Esophagus mucosa (tissue), 1 donor: ENCODE measurements at regions not wholly inside any gene's neighbourhood (a gene's known extent, or its start where the extent isn't known, plus 50 kb on each side); places are given as distances from the start of the nearest gene placed in this dataset.
A peak's percentile ranks its signal among the peaks of the same experiment; 100 is the strongest.

ENCODE experiments used
- ATAC-seq: fragments of 200-7000 bp; cut with Tn5 transposase; one replicate; pipeline ENCODE4 v1.9.1; 2020
- donor health status: DM: yes; HTN: yes; CAD: no.

DNA sequence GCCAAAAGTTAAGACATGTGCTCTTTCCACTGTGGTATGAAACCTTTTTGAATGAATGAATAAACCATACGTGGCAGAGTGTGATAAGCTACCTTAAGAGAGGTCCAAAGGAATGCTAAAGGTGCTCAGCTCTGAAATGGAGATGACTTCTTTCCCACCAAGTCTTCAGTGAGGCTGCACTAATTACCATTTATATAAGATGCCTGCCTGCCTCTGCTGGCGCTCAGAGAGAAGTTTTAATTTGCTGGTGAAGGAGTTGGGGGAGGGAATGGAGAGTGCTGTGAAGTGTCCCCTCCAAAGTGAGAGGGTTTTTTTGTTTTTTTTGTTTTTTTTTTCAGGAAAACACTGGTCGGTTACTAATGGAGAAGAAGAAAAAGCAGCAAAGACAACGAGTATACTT lies 559.0 kb downstream of the OMA1 start:
- ATAC-seq, result no peak

DNA sequence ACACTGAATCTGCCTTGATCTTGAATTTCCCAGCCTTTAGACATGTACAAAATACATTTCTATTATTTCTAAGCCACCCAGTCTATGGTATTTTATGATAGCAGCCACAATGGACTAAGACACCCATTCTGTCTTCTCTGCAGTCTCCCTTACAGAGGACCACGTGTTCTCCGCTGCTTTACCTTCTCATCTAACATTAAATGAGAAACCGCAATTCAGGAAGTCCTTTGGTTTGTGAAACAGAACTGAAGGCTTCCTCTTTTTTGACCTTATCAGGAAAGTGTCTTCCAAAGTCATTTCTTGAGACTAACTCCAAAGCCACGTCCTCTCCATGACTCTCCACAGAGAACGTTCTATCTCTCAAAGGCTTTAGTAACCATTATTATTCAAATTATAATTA lies 560.1 kb downstream of the OMA1 start:
- no peak for ATAC-seq

DNA sequence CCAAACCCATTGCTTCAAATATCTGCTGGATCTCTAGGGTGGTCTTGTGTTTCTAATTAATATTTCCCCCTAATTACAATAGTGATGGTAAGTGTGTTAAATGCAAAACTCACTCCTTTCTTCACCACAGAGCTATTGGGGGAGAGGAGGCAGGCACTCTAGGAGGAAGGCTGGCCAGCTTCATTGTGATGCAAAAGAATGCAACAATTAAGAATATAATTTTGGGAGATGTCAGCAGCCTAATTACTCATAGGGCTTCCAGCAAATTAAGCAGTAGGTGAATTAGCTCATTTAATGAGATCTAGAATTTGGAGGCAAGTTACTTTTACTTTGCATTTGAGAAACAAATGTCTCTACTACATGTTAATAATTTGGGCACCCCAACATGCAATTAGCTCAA lies 560.4 kb upstream of the DAB1 start:
- ATAC-seq, result no peak

DNA sequence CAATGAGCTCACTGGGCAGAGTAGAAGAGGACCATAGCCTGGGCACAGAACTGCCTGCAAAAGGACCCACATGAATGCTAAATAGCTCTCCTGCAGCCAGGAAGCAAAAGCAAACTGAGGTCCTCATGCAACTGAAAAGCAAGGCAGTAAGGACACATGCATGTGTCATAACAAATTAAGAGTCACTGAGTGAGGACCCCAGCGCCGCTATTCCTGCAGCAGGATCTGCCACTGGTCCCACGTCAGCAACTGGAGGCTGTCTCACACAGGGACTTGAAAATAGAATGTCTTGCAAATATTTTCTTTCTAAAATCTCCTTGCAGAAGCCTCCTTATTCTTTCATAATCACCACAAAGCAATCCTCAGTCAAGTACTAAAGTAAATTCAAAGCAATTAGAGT lies 559.6 kb upstream of the DAB1 start:
- no peak for ATAC-seq

DNA sequence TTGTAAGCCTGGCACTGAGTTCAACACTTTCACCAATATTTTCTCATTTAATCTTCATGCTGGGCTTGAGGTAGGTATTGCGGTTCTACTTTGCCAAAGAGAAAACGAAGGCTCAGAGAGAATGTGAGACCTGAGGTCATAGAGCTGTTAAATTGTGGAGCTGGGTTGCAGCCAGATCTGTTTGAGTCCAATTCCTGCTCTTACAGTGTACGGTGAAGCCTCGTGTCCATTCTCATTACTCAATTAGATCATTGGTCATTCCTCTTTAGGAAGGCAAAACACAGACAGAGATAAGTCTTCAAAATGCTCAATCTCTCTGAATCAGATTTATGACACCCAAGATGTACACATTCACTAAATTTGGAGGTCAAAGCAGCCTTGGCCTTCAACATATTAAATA lies 559.0 kb upstream of the DAB1 start:
- no peak for ATAC-seq

DNA sequence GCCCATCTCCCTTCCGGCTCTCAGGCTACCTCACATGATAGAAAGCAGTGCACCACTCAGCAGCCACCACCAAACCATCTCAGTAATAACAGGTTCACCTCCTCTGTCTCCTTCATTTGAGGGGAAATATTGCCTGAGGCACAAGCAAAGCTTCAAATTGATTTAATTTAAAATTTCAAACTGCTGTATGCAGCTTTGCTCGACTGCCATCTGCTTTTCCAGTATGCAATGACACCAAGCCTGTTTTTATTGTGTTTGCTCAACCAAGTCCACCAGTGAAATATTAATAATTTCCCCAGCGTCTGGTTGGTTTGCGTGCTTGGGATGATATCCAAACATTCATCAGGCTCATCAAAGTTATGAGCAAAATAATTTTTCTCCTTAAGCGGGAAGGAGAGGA lies 552.4 kb upstream of the DAB1 start:
- ATAC-seq, result no peak

DNA sequence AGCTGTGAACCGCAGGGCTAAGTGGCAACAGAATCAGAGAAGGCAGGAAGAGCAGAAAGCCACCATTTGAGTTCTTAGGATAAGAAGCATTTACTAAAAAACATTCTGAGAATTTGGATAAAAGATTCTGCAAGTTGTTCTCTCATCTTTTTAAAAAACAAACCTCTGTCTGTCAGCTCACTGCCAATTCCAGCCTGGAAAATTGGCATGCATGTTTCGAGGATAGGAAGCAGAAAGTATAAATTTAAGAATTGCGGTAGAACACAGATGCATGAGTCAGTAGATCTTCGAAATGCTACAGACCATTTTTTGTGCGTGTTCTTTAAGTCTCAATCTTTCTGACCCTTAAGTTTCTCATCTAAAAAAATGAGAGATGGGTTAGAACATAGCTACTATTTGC lies 544.5 kb upstream of the DAB1 start:
- ATAC-seq, result no peak

DNA sequence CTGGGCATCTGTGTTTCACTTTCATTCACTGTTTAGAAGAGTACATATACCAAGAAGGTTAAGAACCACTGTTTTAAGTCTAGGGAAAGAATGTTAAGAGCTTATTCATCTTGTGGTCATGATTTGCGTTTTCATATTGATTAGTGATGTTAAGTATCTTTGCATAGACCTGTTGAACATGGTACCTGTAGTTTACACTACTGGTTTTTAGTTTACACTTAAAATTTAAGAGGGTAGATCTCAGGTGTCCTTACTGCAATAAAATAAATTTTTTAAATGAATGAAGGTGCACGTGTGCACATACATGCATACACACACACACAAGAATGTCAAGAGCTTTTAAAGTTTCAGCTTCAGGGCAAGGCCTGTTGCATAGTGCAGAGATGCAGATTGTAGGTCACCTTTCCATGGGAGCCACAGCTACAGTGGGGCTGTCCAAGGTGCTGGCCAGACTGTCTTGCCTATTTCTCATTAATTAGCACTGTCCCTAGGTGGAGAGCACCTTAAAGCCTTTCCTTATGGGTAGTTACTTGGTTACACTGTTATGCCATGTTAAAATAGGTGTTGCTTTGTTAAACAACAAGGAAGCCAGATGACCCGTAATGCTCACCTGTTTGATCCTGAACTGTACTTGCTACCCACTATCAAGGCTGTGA lies 543.0 kb upstream of the DAB1 start:
- ATAC-seq, result peak; percentile 48

DNA sequence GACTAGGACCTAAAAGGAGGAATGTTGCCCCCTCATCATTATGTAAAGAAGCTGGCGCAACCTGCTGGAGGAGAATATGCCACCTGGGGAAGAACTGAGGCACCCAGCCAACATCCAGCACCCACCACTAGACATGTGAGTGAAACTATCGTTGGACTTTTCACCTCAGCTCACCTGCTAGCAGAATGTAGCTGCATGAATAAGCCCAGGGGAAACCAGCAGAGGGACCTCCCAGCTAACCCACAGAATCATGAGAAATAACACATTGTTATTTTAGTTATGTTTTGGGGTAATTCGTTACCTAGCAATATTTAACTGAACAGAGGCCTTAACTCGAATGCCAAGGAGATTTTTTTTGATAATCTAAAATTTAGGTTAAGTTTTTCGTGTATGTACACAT lies 542.5 kb upstream of the DAB1 start:
- no peak for ATAC-seq

DNA sequence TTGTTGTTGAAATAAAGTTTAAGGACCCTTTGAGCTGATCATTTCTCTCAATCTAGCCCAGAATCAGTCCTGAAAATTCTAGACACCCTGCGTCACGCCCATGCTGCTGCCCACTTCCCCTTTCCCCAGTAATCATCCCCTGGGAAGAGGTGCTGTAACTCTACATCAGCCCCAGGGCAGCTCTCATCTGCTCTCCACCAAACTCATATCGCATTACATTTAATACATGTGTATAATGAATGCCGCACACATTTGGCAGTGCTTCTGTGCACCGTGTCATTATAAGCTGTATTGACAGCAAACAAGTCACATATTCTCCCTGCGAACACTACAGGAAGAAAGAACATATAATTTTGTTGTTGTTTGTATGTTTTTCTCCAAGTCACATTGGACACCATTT lies 539.7 kb upstream of the DAB1 start:
- no peak for ATAC-seq

DNA sequence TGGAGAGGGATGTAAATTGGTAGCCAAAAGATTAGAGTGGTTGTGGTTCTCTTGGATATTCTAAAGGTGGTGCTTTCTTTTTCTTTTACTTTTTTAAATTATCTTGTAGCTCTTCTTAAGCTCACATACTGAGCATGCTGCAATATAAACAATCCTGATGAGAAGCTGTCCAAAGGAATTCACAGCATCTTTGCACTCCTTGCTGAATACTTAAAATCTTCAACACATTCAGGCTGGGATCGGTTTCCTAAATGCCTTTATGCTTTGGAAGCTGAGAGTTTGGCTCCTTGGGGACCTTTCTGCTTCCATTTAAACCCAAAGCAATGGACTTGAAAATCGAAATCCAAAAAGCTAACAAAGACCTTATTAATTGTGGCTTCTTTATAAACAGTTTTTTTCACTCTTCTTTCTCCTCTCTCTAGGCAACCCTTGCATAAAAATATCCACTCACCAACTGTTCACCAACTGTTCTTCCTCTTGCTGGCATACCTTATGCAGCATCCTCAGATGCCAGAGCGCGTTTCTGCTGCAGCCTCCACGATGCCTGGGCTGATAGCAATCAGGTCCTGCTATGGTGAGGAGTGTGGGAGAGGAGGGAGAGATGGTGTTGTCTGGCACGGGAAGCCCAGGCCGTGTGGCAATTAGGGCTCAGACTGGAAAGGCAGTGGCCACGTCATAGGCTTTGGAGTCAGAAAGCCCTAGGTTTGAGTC lies 535.8 kb upstream of the DAB1 start:
- no peak for ATAC-seq

DNA sequence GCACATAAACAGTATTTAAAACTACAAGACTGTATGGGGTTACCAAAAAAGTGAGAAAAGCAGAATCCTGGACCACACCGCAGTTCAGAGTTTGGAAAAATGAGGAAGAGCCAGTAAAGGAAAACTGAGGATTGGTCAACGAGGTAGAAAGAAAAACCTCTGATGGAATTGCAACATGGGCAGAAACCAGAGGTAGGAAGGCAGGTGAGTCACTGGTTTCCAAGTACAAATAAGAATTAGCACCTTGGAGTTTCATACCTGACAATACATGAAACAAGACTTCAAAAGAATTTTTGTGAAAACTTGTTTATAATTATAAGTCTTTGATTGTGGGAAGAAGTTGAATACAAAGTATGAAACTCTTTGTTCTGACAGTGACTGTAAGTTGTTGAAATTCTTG lies 533.7 kb upstream of the DAB1 start:
- ATAC-seq, result no peak

DNA sequence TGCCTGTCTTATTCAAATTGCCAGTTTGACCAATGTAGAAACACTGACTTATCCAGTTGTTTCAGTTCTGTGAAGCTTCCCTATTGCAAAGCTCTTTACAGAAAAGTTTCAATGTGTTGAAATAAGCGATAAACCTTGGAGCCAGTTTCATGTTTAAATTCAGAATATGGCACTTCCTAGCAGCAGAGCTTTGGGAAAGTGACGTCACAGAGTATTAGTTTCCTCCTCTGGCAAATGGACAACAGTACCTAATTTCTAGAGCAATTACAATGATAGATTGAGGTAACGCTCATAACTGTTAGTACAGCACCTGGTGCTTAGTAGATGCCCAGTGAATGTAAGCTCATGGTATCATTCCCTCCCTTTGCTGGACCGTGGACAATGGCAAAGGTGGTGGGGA lies 527.5 kb upstream of the DAB1 start:
- no peak for ATAC-seq

DNA sequence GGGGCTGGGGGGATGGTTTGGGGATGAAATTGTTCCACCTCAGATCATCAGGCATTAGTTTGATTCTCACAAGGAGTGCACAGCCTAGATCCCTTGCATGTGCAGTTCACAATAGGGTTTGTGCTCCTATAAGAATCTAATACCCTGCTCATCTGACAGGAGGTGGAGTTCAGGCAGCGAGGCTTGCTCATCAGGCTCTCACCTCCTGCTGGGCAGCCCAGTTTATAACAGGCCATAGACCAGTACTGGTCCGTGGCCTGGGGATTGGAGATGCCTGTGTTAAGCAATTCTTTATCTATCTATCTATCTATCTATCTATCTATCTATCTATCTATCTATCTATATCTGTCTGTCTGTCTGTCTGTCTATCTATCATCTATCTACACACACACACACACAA lies 525.3 kb upstream of the DAB1 start:
- ATAC-seq, result no peak

DNA sequence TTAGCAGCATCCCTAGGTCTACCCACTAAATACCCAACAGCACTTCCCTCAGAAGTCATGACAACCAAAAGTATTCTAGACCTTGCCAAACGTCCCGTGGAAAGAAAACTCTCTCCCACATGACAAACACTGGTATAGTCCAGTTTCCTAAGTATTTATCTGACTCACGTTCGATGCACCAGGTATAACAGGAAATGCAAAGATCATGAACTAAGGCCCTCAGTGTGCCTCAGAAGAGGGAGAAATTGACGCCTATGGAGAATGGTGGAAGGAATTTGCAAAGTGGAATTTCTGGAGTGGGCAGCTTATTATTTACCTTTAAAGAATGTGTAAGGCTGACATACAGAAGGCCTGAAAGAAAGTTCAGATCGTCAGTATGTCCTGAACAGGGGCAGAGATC lies 523.6 kb upstream of the DAB1 start:
- ATAC-seq, result no peak

DNA sequence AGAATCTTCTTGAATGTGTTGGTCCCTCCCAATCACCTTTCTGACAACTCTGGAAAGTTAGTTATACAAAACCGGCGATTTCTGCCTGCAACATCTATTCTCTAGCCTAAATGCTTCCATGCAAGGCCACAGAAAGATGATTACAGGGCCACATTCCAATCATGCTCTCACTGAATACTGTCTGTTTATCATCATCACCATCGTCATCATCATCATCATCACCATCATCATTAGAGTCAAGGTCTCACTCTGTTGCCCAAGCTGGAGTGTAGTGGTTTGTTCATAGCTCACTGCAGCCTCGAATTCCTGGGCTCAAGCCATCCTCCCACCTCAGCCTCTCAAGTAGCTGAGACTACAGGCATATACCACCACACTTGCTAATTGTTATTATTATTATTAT lies 521.2 kb upstream of the DAB1 start:
- no peak for ATAC-seq

DNA sequence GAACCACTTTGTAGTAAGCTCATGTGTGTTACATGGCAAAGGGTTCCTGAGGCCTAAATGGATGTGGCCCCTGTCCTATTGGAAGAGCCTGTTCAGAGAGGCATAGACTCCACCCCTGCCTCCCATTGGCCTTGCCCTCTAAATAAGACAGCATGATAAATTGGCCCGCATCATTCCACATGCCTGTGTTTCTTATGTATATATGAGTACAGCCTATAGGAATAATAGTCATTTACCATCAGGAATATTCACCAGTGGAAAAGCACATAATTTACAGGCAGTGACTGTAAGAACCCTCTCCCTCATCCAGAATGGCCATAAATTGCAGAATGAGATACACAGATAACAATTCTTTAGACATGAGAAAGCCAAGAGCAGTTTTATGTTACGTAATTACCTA lies 519.5 kb upstream of the DAB1 start:
- ATAC-seq, result no peak

DNA sequence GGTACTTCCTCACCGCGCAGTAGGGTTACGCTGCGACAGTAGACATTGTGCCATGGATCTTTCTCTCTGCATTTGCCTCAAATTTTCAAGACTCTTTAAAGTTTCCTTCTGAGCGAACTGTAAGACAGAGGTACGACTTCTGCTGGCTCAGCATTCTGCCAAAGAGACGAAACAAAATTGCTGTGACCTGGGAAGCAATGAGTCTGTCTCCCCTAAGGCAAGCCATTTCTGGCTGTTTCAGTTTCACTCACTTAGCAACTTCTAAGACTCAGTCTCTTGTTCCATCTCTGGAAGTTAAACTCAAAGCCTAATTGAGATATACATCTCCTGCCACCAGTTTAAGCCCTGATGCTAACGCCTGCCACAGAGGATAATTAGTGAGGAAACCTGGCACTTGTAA lies 510.9 kb upstream of the DAB1 start:
- no peak for ATAC-seq

DNA sequence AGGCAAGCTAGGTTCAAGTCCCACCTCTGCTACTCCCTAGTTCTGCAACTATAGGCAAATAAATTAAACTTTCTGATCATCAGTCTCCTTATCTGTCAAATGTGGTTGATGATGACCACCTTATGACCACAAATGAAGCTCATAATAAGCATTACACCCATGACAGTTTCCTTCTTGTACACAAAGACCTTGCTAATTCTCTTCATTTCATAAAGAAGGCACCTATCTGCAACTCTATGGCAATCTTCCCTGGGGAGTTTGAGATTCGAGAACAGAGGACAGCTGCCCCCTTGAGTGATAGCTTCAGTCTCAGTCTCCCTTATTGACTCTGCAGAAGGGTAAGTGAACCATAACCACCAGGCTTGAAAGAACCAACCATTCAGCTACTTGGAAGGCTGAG lies 503.1 kb upstream of the DAB1 start:
- ATAC-seq, result no peak

DNA sequence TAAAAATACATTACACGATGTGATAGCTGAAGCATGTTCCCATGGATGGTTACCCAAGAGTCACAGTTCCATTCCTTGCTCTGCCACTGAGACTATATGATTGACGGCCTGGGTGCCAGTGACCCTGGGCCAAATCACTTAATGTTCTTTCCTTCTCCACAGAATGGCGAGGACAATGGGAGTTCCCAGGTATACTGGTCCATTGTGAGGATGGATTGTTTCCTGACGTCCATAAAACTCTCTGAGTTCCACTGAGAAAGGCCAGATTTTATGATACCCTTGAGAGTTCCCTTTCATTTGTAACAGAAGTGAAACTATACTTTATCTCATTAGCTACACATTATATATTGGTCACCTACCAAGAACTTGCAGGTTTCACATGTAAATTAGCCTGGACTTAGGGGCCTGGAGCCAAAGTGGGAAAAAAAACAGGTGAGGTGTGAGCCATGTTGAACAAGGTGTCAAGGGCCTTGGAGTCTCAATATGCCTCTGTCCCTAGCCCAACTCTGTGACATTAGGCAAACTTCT lies 502.2 kb upstream of the DAB1 start:
- no peak for ATAC-seq

DNA sequence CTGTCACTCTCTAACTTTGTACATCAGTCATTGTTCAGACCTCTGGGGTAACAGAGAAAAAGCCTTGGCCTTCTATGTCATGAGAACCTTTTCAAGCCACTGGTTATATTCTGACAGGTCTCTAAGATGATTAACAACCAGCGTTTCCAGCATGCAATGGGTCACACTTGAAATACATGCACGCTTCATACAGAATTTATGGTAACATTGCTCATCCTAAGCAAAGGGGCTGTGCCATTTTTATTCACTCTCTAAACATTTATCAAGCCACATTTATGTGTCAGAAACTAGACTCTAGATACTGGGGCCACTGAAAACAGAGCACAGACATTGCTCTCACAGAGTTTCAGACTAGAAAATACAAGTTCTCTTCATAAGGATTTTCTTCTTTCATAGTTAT lies 501.4 kb upstream of the DAB1 start:
- no peak for ATAC-seq

DNA sequence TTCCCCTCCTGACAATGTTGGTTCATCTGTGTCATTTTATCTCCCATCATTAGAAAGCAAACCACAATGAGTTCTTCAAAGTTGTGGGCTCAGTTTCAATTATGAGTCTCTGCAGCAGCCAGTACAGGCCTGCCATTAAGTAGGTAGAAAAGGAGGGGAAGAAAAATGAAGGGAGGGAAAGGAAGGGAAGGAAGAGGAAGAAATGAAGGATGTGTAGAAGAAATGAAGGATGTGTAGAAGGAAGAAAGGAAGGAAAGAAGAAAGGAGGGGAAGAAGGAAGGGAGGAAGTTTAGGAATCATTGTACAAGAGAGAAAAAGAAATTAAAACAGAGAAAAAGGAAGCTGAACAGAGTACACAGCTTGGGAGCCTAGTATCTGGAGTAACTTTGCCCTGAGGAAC lies 498.3 kb upstream of the DAB1 start:
- ATAC-seq, result no peak

DNA sequence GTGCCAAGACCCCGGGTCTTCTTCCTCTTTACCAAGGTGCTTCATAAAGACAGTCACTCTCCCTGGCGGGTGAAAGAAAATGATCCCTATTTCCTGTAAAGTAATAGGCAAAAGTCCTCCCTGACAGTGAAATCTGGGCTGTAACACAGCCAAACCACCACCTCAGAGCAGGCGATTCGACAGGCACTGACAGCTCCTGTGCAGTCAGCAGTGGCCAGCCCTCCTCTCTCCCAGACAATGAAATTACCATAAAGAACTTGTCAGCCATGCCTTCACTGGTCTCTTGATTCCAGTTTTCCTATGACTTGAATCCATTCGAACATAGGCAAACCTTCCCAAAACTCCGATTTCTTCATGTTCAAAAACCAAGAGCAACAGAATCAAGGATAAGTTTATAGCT lies 492.2 kb upstream of the DAB1 start:
- no peak for ATAC-seq

DNA sequence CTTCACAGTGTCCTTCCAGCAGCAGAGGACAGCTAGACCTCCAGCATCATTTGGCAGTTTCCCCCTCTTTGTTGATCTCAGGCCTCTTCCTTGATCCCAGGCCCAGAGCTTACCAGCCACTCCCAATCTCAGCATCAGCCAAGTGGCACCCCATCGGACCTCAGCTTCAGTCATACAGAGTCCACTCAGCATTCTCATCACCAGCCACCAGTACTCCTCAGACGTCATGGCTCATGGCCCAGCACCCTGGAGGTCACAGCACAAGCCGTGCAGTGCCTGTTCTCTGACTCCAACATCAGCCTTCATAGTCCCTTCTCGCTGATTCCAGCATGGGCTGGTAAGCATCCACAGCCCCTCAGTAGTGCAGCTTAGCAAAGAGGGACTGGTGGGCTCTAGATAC lies 487.6 kb upstream of the DAB1 start:
- no peak for ATAC-seq

DNA sequence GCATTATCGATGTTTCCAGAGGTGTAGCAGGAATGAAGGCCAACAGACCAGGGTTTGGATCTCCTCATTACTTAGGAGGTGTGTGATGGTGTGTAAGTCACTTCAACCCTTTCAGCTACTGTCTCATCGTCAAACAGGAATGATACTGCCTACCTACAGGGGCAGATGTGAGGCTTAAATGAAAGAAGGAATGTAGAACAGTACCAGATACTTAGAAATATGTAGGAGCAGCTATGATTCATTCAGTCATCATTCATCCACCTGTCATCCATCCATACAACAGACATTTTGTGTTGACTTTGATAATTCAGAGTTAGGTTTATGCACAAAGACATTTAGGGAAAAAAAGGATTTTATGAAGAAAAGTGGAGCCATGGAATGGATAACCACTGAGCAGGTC lies 486.9 kb upstream of the DAB1 start:
- no peak for ATAC-seq
